Loucy (cell line): ENCODE measurements at regions not wholly inside any gene's neighbourhood (a gene's known extent, or its start where the extent isn't known, plus 50 kb on each side); places are given as distances from the start of the nearest gene placed in this dataset.

ENCODE experiments used
- CTCF ChIP-seq: fragments of 200-600 bp; sonication (generic); conservative IDR thresholded peaks from 2 replicates; pipeline ENCODE4 v1.5.1; 2014; ENCODE audit warnings: mild to moderate bottlenecking, antibody characterized with exemption, low read length
- EZH2phosphoT487 ChIP-seq: fragments of 200-600 bp; IDR thresholded peaks from 2 replicates; pipeline ENCODE4 v1.6.1; 2018; ENCODE audit warnings: antibody characterized with exemption, mild to moderate bottlenecking, moderate library complexity, borderline replicate concordance

- TF ChIP-seq CTCF (no peak), EZH2phosphoT487 (no peak)
Measured at GRCh38 chr18:66734451-66734850, 130.6 kb upstream of the CDH19 start.
